ENCODE measurements at regions not wholly inside any gene's neighbourhood (a gene's known extent, or its start where the extent isn't known, plus 50 kb on each side); places are given as distances from the start of the nearest gene placed in this dataset.

- no peak overlapping the region for H3K9ac ChIP-seq (ENCODE audit: extremely low read depth, insufficient read length, low read length)
- H2BK15ac ChIP-seq (ENCODE audit: low read depth, low read length) = no peak overlapping the region
- H3K56ac ChIP-seq (ENCODE audit: insufficient read length, low read depth, low read length) = no peak overlapping the region
- TF ChIP-seq CTCF (conservative IDR thresholded peaks at IDR 0.05) = no peak
- no peak overlapping the region for H3K23ac ChIP-seq (ENCODE audit: insufficient read length, low read depth, low read length)
- H3K4me2 ChIP-seq (ENCODE audit: insufficient read depth, insufficient read length, low read length) = no peak overlapping the region
- no peaks in the 10 kb centered on the region for H3K79me2 ChIP-seq (ENCODE audit: insufficient read depth, low read length)
- no peak overlapping the region for H2BK12ac ChIP-seq (ENCODE audit: insufficient read length, low read depth, low read length)
- Mint-ChIP-seq H3K9me3 (peaks cover 0 to 3% of the 10 kb centered on the region in 2 experiments; a peak in 1 of 5 replicates), H3K4me3 (no peak overlapping the region), H3K27me3 (ENCODE audit: low read depth) (no peaks in the 10 kb centered on the region), H3K36me3 (ENCODE audit: insufficient read depth in 1 of 3, low read depth in 3 of 3) (no peaks in the 10 kb centered on the region), H3K4me1 (no peaks in the 10 kb centered on the region), H3K27ac (no peak overlapping the region)
- H4K20me1 ChIP-seq (ENCODE audit: control insufficient read depth, insufficient read depth, insufficient read length) = no peaks in the 10 kb centered on the region
- no peak overlapping the region for H3K14ac ChIP-seq (ENCODE audit: insufficient read depth, low read length)
- no peak overlapping the region for H4K91ac ChIP-seq (ENCODE audit: insufficient read length, low read depth, low read length)
- H3K27ac ChIP-seq (ENCODE audit: insufficient read length, low read depth, low read length) = no peak overlapping the region
- no peak overlapping the region for H3K4ac ChIP-seq (ENCODE audit: low read depth, low read length)
- H2BK5ac ChIP-seq (ENCODE audit: insufficient read length, low read length) = no peak overlapping the region
- H3K23me2 ChIP-seq (ENCODE audit: insufficient read length, low read depth, low read length, poor library complexity, severe bottlenecking) = no peaks in the 10 kb centered on the region
- no peak overlapping the region for H2AFZ ChIP-seq (ENCODE audit: low read length)
- H2BK120ac ChIP-seq (ENCODE audit: low read depth, low read length, poor library complexity, severe bottlenecking) = no peak overlapping the region
- H3K27me3 ChIP-seq (ENCODE audit: insufficient read depth, low read length) = no peaks in the 10 kb centered on the region
- no peak overlapping the region for H4K8ac ChIP-seq (replicated peaks; ENCODE audit: insufficient read length, low read depth, low read length)
- no peaks in the 10 kb centered on the region for H3K9me3 ChIP-seq (ENCODE audit: control insufficient read depth, low read depth, low read length)
- DNase-seq = no peak
- H3K18ac ChIP-seq (ENCODE audit: insufficient read length, low read depth, low read length) = no peak overlapping the region
- H3K79me1 ChIP-seq (ENCODE audit: insufficient read depth, low read depth, low read length, poor library complexity, severe bottlenecking) = no peaks in the 10 kb centered on the region
- no CpG with 5 or more reads among the region's 4 CpGs for WGBS (ENCODE audit: extremely low coverage, insufficient read length, low lambda C conversion rate)
- no peak overlapping the region for H2AK5ac ChIP-seq (ENCODE audit: insufficient read length, low read length)
- no peak overlapping the region for H2BK20ac ChIP-seq (ENCODE audit: low read depth, low read length, poor library complexity, severe bottlenecking)
- H3T11ph ChIP-seq (ENCODE audit: low read length) = no peak overlapping the region
- H3K4me1 ChIP-seq (ENCODE audit: insufficient read depth, low read length) = no peaks in the 10 kb centered on the region
- no peak overlapping the region for H4K5ac ChIP-seq (ENCODE audit: insufficient read length, low read depth, low read length)
These were observed 266.7 kb upstream of the CDH18 start for GRCh38 chr5:20254748-20255147.
